Kidney epithelial cell (primary cell): ENCODE measurements at regions not wholly inside any gene's neighbourhood (a gene's known extent, or its start where the extent isn't known, plus 50 kb on each side); places are given as distances from the start of the nearest gene placed in this dataset.

Experiments
- DNase-seq: peaks from one replicate; pipeline ENCODE4 v3.0.0-alpha.2; 2010; ENCODE audit warnings: low read depth
- H3K27me3 ChIP-seq: 2 replicates; pipeline ENCODE4 v1.6.0; 2011; ENCODE audit warnings: low read length; ENCODE audit not compliant: control insufficient read depth, insufficient read depth
- H3K36me3 ChIP-seq: 2 replicates; pipeline ENCODE4 v1.5.1; 2011; ENCODE audit warnings: low read length; ENCODE audit not compliant: control insufficient read depth, insufficient read depth
- H3K4me3 ChIP-seq: 2 replicates; pipeline ENCODE4 v1.5.1; 2011; ENCODE audit warnings: low read depth, mild to moderate bottlenecking, control low read depth, low read length
- TF ChIP-seq, protein P1 (sequence below): IDR thresholded peaks from 2 replicates; pipeline ENCODE4 v1.5.1; 2011; ENCODE audit warnings: mild to moderate bottlenecking, moderate library complexity, low read length, control low read depth, inconsistent platforms; ENCODE audit not compliant: insufficient read depth, poor library complexity, severe bottlenecking

- DNase-seq, result no peak
- TF ChIP-seq, protein P1, sequence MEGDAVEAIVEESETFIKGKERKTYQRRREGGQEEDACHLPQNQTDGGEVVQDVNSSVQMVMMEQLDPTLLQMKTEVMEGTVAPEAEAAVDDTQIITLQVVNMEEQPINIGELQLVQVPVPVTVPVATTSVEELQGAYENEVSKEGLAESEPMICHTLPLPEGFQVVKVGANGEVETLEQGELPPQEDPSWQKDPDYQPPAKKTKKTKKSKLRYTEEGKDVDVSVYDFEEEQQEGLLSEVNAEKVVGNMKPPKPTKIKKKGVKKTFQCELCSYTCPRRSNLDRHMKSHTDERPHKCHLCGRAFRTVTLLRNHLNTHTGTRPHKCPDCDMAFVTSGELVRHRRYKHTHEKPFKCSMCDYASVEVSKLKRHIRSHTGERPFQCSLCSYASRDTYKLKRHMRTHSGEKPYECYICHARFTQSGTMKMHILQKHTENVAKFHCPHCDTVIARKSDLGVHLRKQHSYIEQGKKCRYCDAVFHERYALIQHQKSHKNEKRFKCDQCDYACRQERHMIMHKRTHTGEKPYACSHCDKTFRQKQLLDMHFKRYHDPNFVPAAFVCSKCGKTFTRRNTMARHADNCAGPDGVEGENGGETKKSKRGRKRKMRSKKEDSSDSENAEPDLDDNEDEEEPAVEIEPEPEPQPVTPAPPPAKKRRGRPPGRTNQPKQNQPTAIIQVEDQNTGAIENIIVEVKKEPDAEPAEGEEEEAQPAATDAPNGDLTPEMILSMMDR, result no peak
- Histone ChIP-seq H3K27me3 (no peaks in the 10 kb centered on the region), H3K4me3 (no peak overlapping the region), H3K36me3 (no peaks in the 10 kb centered on the region)
These were observed 350.5 kb upstream of the TBL1XR1 start for GRCh38 chr3:177547711-177548350.

DNA sequence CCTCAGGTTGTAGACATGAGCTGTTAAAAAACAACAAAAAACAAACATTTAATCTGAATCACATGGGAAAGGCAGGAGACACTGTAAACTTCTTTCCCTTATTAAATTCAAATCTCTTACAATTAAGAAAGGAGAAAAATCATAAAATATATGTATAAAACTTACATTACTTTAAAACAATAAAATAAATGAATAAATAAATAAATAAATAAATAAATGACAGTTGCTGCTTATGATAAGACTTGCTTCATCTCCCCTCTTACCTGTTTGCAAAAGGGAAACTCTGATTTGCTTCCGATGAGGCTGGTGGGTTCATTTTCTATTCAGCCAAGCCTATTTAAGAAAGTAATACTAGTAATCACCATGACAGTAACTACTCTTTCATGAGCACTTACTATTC, 353.4 kb upstream of the TBL1XR1 start:
- no peak for DNase-seq
- TF ChIP-seq, protein P1, result no peak
- Histone ChIP-seq H3K36me3 (no peaks in the 10 kb centered on the region), H3K27me3 (no peaks in the 10 kb centered on the region), H3K4me3 (no peak overlapping the region)

- no peak overlapping the region for H3K4me3 ChIP-seq
- TF ChIP-seq, protein P1, result no peak
- no peak for DNase-seq
- H3K36me3 ChIP-seq, result no peaks in the 10 kb centered on the region
- H3K27me3 ChIP-seq, result no peaks in the 10 kb centered on the region
These were observed 354.2 kb upstream of the TBL1XR1 start for GRCh38 chr3:177551431-177551836.

DNA sequence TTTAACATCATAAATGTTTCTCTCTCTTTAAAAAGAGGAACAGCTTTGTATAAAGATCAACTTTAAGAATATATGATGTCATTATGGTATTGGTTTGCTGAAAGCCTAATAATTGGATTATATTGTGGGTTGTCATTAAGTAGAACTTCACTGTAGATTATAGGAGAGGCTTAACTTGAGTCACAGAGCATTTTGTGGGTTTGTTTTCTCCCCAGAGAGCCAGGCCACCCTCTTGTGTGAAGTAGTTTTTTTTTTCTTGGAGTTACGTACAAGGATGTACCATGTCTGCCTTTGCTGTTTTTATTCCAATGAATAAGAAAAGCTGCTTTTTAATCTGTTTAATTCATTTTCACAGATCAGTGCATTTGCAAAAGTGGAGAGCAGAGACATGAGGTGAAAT, 354.8 kb upstream of the TBL1XR1 start:
- TF ChIP-seq, protein P1, result no peak
- DNase-seq, result no peak
- Histone ChIP-seq H3K36me3 (no peaks in the 10 kb centered on the region), H3K27me3 (no peaks in the 10 kb centered on the region), H3K4me3 (no peak overlapping the region)

DNA sequence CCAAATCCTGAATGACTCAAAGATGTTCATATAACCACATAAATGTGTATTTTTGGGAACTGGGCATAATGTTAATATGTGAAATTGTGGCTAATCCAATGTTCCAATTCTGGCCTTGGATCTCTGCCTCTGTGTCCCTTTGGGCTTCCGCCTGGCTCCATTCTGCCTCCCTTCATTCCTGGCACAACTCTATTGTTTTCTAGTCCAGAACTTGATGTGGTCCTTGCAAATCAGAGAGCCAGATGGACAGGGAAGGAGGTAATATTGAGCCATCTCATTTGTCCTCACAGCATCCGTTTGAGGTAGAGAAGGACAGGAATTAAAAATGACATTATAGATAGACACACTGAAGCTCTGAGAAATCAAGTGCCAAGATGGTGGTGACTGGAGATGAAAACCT, 355.7 kb upstream of the TBL1XR1 start:
- TF ChIP-seq, protein P1, result no peak
- Histone ChIP-seq H3K4me3 (no peak overlapping the region), H3K36me3 (no peaks in the 10 kb centered on the region), H3K27me3 (no peaks in the 10 kb centered on the region)
- no peak for DNase-seq

DNA sequence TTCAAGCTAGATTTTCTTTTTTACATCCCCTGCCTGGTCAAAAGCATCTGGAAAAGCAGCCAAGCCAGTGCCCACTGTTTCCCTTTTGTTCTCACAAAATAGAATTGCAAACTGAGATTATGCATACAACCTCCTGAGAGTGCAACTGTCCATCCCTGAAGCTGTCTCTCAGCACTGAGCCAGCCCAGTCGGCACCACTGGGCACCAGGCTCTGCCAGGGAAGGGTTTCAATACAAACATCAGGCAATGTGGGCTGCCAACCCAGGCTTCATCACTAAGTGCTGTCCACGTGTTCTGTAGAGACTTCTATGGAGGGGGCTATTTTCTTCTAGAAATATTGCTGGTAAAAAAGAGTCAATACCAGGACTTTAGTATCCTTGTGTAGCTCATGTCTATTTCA, 356.3 kb upstream of the TBL1XR1 start:
- H3K36me3 ChIP-seq, result no peaks in the 10 kb centered on the region
- no peaks in the 10 kb centered on the region for H3K27me3 ChIP-seq
- H3K4me3 ChIP-seq, result no peak overlapping the region
- TF ChIP-seq, protein P1, result no peak
- no peak for DNase-seq
